ENCODE measurements at regions not wholly inside any gene's neighbourhood (a gene's known extent, or its start where the extent isn't known, plus 50 kb on each side); places are given as distances from the start of the nearest gene placed in this dataset.
A peak's percentile ranks its signal among the peaks of the same experiment; 100 is the strongest.

- TF ChIP-seq CTCF (IDR thresholded peaks at IDR 0.05; ENCODE audit: insufficient read depth, low read length, poor library complexity, severe bottlenecking) (peak; percentile 54), EZH2phosphoT487 (conservative IDR thresholded peaks at IDR 0.05; ENCODE audit: low read length) (no peak)
Measured at GRCh38 chr5:113663879-113664541, 150.5 kb downstream of the YTHDC2 start.

All from SU-DHL-6 (cell line).